SU-DHL-6 (cell line): ENCODE measurements at regions not wholly inside any gene's neighbourhood (a gene's known extent, or its start where the extent isn't known, plus 50 kb on each side); places are given as distances from the start of the nearest gene placed in this dataset.

ENCODE experiments used
- CTCF ChIP-seq: fragments of 200-600 bp; sonication (generic); IDR thresholded peaks from one replicate; pipeline ENCODE4 v1.5.1; 2017; ENCODE audit warnings: antibody characterized with exemption, mild to moderate bottlenecking, low read length, moderate library complexity; ENCODE audit not compliant: insufficient read depth, poor library complexity, severe bottlenecking
- EZH2phosphoT487 ChIP-seq: fragments of 200-600 bp; sonication (generic), shearing (Covaris generic); conservative IDR thresholded peaks from 2 replicates; pipeline ENCODE4 v1.6.1; 2018; ENCODE audit warnings: mild to moderate bottlenecking, antibody characterized with exemption, low read length, moderate library complexity, mixed read lengths

GRCh38 chr10:126758867-126759266 is 88.4 kb upstream of the C10orf90 start:
- TF ChIP-seq CTCF (no peak), EZH2phosphoT487 (no peak)
